CD4-positive, alpha-beta T cell treated with Interleukin-6 at 100 ng/mL for 8 hours (primary cell): ENCODE measurements at regions not wholly inside any gene's neighbourhood (a gene's known extent, or its start where the extent isn't known, plus 50 kb on each side); places are given as distances from the start of the nearest gene placed in this dataset.

Experiments
- DNase-seq: peaks from one replicate; pipeline ENCODE4 v3.0.0-alpha.2; 2020; ENCODE audit warnings: mixed read lengths, low spot score

DNA sequence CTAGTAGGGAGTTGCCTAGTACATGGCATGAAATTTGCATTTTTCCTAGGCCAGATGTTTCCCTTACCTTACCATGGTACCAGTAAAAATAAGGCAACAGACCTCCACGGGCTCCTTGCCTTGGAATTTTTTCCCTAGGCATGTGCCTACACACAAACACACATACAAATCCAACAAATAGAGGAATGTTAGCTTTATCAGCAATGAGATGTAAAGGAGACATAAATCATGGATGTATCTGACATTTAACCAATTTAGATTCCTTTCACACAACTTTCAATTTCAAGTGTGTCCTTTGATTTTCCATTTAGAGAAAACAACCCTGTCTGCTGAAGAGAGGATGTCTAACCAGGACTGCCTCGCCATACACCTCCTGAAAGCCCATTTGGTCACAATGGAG is 209.7 kb upstream of the SP4 start:
- no peak for DNase-seq

DNA sequence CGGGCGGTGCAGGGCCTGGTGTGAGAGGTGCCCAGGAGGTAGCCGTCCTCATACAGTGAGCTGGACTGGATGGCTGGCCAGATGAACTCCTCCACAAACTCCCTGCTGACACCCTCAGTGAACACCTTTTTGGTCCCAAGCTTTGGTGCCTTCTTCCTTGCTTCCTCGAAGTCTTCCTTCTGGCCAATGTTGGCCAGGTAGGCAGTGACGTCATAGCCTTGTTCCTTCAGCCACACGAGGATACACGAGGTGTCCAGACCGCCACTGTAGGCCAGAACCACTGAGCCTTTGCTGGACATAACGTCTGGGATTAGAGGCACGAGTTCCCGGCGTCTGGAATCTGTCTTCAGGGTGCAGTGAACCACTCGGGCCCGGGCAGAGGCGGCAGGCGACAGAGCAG is 206.8 kb upstream of the SP4 start:
- DNase-seq, result no peak

DNA sequence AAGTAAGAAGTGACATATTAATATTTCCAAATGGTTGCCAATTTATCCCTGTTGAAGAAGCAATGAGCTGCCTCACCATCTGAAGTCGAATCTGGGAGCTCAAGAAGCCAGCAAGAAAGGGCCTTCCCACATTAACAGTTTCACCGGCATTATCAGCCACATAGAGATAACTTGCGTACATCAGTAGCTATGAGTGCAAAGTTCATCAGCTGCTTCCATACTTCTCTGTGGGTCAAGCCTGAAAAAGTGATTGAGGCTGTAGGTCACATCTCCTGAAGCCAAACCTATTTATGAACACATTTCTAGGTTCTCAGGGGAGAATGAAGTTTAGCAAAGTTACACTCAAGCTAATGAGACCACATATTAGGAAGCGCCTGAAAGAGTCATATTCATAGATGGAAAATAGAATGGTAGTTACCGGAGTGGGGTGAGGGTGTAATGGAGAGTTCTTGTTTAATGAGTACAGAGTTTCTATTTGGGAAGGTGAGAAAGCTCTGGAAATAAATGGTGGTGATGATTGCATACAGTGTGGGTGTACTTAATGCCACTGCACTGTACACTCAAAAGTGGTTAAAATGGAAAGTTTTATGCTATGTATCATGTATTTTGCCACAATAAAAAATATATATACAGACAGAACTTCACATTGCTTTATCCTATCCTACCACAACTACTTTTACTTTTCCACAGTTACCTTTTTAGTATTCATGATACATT is 189.3 kb upstream of the SP4 start:
- no peak for DNase-seq

DNA sequence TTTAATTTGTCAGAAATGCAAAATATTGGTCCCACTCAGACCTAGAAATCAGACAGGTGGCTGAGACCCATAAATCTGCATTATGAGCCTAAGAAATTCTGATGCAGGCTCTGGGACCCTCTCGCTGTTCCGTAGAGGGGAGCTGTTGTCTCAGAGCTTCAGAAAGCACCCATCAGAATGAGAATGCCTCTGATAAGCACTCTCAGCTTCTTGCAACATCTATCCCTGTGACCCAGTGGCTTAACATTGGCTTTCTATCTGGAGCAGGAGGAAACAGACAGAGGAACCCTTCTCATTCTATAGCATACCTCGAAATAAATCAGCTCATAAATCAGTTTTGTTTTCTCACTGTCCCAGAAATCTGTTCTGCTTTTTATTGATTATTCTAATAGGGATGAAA is 184.6 kb upstream of the SP4 start:
- no peak for DNase-seq

DNA sequence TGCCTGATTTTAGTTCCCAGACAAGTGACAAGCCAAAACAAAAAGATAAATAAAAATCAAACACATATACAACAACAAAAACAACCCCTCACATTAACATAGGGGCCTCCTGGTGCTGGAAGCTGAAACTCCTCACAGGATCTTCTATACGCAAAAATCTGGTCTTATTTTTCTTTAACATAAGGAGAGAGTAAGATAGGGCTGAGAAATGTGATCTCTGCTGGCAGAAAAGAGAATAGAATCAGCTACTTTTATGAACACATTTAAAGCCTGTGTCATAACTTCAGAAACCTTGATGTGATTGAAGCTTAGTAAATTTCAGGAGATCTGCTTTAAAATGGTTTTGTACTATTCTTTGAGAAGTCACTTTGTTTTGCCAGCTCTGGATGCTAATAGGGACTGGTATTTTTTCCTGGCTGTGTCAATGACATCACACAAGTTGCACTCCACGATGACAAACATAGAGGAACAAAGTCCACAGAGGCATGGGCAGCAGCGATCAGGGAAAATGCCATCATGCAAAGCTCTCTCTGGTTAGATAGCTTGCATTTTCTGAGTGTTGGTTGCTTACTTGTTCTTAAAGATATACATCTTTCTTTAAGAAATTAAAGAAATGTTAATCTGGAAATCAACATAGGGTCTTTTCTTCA is 176.6 kb upstream of the SP4 start:
- DNase-seq, result no peak

DNA sequence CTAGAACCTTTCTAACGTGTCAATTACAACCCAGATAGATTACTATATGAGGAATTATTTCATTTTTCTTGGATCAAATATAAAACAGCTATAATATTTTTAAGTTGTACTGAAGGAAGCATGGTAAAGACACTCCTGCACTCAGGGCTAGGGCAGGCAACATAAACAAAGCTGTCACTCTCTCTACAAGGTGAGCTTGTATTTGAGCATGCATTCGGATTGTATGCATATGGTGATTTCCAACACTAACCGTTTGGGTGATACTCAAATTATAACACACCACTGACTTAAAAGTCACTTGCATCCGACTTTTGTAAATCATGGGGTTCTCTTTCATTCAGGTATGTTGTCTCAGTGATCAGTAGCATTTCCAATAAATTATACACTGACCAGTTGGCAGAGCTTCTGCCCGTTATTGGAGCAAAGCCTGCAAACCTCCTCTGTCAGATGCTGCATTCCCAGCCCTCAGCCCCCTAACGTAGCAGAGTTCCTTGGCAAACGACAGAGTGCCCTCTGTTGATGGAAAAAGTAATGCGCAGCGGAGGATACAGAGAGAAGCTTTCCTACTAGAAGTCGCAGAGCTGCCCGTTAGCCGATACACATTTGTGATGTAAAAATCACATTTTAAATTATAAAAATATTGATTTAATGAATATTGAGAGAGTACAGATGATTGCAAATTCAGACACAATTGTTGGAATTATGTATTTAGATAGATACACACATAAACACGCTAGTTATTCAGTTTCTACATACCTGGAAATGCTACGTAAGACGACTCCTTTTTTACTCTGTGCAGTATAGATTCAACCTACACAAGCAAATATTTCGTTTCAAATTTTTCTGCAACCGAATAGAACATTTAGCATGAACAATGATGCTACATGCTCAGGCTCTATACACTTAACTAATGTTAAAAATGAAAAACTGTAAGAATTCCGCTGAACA is 173.9 kb upstream of the SP4 start:
- DNase-seq, result peak; percentile 17

DNA sequence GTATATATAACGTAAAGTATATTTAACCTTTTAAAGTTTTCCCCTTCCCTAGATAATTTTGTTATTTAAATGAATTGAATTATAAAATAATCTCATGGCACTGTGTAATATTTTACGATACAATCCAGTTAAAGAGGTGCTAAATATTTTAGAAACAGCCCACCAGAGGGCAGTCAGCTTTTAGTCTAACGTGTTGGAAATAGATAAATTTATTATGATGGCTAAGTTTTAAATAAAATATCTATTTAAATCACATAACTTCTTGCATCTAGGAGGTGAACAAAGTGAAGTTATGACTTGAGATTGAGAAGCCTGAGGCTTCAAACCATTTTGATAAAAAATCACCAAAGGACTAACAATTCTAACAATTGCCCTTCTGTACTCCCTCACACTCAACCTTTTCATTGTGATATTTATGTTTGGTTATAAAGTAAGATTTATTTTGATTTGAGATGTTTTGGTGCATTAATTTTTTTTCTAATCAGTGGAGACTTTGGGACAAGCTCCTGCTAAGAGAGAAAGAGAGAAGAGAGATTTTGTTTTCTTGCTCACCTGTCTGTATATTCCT is 171.5 kb upstream of the SP4 start:
- DNase-seq, result peak; percentile 33

DNA sequence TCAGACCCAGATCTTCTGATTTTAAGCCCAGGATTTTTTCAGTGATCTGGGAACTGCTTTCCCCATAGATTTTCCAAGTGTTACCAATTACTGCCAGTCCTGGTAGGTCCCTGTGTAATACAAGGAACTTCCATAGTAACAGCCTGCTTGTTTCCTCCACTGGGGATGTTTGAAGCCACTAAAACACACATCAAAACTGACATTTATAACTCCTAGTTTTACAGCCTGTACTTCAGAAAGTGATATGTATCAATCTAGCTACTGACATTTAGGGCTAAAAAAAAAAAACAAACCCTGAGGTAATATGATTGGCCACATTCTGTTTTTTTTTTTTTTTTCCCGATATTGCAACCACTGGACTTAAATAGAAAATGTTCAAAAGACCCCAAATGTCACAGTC is 166.9 kb upstream of the SP4 start:
- DNase-seq, result no peak

DNA sequence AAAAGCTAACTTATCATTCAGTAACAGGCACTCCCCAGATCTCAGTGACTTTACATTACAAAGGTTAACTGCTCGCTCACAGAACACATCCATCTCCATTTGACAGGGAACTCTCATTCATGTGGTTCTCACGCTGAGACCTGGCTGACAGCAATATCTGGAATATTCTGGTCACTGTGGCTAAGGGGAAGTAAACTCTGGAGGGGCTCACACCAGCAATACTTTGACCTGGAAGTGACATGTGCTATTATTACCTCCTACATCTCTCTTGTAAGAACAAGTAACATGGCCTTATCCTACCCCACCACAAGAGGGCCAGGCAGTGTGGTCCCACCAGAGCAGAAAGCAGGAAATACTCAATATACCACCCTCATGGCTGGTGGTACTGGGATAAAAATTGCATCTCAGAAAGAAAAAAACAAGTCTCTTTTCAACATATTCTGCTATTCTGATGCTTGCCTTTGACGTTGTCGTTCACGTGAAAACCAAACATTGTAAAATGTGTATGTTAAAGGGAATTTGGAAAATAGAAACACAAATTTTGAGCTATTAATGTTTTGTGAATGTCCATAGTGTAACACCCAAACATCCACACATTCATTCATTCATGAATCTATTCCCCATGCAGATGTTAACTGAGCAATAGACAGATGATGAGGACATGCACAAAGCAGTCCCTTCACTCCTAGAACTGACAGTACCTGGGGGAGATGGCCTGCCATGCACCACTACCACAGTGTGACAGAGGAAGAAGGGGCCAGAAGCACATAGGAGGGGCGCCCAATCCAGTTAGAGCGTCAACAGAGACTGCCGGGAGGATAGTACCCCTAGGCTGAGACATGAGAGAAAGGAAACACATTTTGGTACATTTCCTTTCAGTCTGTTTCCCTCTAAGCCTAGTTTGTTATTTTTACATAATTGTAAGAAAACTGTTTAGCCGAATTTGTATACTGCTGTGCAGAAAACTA is 166.0 kb upstream of the SP4 start:
- peak; percentile 31 for DNase-seq

DNA sequence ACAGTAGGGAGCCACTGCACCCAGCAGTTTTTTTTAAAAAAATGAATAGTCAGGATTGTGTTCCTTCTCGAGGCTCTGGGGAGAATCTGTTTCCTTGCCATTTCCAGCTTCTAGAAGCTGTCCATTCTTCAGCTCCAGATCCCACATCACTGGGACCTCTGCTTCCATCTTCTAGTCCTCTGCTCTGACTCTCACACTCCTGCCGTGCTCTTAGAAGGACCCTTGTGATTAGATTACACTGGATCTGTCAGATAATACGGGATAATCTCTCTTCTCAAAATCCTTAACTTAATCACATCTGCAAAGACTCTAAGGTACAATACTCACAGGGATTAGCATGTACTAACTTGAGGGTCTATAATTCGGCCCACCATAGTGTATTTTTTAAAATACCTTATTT is 158.9 kb upstream of the SP4 start:
- DNase-seq, result no peak

DNA sequence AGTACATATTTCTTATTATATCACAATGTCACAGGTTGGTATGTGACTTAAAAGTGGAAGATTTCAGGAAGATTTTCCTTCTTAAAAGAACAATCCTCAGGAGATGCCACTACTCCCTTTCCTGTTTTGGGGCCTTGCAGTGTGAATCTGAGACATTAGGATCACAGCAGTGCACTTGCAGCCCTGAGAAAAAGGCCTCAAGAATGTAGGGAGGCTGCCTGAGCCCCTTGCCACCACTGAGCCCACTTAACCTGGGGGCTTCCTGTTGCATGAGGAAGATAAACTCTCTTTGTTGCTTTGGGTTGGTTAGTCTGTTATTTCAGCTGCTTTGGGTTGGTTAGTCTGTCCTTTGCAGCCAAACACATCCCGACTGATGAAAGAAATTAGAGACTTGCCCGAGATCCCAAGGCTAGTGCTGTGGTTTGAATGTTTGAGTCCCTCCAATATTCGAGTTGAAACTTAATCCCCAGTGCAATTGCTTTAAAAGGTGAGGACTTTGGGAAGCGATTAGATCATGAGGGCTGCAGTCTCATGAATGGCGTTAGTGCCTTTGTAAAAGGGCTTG is 151.3 kb upstream of the SP4 start:
- no peak for DNase-seq

DNA sequence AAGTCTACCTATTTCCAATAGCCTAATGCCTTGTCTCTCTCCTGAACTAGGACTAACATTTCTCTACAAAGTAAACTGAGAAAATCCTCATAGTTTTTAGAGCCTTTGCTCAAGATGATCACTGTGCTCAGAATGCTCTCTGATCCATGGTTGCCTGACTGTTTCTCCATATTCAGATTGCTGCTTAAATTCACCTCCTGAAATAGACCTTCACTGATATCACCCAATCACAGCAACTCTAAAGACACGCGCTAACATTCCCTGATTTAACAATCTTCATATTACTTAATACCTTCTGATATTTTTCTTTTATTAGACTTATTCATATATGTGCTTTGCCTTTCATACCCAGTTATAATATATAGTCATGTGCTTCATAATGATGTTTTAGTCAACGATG is 148.9 kb upstream of the SP4 start:
- DNase-seq, result no peak

DNA sequence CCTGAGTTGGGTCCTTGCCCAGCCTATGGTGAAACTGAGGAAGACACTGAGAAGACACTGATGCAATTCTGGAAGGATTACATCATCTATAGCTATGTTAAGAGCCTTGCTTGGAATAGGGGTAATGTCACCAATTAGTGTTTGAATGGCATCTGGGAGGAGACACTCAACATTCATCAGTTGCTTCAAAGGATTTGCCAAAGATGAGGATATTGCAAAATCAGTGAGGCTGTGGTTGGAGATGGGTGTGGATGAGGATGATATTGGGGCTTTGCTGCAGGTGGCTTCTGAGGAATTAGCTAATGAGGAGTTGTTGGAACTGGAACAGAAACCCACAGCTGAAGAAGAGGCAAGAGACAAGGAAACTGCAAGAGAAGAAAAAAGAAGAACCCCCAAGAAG is 146.7 kb upstream of the SP4 start:
- no peak for DNase-seq

DNA sequence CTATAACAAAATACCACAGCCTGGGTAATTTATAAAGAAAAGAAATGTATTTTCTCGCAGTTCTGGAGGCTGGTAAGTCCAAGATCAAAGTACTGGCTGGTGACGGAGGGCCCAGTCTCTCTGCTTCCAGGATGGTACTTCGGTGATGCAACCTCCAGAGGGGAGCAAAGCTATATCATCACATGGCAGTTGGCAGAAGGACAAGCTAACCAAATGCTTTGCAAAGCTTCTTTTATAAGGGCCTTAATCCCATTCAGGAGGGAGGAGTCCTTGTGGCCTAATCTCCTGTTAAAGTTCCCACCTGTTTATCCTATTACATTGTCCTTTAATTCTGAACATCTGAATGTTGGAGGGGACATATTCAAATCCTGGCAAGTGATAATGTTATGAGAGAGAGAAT is 134.1 kb upstream of the SP4 start:
- no peak for DNase-seq

DNA sequence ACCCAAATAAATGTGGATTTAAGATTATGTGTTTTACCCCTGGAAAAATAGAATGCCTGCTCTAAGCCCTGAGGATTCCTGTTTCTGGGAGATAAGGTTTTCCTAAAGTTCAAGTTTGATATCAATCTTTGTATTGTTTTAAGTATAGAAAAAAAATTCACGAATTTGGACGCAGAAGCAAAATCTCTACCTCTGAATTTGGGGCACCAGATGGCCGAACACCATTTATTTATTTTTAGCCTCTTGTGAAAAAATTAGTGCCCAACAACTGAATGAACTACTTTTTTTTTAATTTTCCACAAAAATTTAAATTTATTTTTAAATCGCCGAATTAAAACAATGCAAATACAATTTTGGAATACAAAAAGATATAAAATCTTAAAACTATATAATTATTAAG is 128.1 kb upstream of the SP4 start:
- DNase-seq, result no peak

DNA sequence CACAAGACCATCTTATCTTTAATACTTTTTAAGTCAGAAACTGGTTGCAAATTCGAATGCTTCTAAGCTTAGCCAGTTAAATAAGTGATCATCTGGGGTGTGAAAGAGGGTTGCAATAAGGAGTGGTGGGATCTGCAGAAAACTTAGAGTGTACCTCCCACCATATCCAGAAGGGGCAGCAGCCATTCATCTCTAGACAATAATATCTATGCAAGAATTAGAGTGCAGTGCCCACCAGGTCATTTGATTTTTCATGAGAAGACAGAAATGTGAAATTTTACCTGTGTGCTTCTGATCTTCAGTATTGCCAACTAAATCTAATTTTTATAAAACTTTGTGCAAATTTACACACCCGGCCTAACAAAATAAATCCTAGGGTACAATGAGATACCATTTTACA is 127.2 kb upstream of the SP4 start:
- no peak for DNase-seq

DNA sequence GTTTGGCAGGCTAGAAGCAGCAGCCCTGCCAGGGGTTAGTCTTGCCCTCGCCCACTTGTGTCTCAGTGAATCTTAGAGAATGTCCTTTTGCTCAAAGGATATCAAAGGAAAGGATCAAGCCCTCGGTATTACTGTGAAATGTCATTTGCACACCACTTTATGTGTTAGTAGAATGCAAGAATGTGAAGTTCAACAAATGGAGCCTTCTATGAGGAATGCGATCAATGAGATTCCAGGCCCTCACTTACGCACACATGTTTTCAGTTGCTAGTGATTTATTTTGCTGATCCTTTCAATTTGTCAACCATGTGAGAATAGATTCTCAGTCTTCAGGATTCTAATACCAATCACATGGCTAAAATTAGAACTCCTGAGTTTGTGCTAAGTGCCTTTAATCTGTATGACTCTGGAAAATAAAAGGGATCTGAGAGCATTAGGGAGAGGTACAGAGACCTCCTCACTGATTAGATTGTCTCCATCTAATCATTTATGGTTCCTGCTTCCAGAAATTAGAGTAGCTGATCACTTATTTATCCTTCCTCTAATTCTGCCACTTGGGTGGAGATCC is 123.0 kb upstream of the SP4 start:
- no peak for DNase-seq

DNA sequence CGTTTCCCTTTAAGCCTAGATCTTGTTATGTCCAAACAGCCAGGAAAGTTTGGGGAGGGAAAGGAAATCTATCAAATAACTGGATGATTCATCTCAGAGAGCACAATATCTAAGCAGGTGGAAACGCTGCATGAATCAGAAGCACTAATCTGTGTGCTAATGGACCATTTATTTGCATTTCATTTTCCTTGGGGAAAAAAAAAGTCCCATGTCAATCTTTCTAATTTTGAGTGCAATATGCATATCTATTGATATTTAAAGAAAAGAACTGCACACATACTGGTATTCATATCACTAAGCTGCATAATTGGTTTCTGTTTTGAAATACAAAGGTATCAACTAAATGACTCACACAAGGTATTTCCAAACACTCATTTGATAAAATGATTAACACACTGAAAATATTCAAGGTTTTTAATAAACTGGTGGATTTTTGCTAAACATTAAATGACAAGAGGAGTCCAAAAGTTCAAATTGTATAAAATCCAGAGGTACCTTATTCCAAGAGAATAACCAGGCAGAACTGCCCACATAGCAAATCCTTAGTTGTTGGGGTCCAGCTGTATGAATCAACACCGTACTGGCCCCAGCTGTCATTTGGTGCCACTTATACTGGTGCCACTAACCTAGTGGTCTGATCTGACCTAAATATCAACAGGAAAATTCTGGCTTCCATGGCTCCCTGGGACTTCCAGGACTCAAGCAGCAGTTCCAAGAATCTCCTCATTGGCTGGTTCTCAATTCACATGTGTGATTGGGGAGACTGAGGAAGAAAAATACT is 122.2 kb upstream of the SP4 start:
- DNase-seq, result no peak

DNA sequence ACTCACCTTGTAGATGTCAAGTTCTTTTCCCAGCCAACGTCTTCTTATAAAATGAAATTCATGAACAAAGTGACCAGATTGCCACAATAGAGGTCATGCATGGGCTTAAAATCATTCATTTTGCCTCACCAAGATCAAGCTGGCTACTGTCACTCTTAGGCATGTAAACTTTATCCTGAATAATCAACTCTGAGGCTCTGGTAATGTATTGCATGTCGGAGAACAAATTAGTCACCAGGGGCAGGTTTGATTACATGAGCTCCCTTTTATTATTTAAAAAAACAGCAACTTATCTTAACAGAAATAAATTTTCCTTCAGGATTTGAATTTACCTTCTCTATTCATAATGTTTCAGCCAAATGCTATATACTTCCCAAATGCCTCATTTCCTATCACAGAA is 112.9 kb upstream of the SP4 start:
- no peak for DNase-seq
